Mesenteric fat pad (tissue), 1 donor: ENCODE measurements at regions not wholly inside any gene's neighbourhood (a gene's known extent, or its start where the extent isn't known, plus 50 kb on each side); places are given as distances from the start of the nearest gene placed in this dataset.

Experiments
- DNase-seq: peaks from one replicate; pipeline ENCODE4 v3.0.0-alpha.2; 2020; ENCODE audit warnings: low spot score
- donor health status: DM: yes; HTN: yes; CAD: no.

DNA sequence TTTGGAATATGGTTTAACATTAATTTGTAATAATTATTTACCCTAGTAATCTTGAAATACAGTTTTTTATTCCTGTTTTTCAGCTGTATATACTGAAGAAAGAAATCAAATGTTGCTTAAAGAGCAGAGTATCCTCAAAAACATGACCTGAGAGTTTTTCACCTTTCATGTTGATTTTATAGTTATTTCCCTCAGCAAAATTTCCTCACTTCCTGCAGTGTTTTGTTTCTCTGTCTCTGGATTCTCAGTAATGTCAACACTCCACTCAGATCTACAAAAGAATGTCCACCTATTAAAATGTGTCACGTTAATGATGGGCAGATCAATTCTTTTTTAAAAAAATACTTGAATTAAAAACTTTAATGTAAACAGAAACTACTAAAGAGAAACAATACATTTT lies 398.3 kb downstream of the ANXA1 start:
- DNase-seq, result no peak

DNA sequence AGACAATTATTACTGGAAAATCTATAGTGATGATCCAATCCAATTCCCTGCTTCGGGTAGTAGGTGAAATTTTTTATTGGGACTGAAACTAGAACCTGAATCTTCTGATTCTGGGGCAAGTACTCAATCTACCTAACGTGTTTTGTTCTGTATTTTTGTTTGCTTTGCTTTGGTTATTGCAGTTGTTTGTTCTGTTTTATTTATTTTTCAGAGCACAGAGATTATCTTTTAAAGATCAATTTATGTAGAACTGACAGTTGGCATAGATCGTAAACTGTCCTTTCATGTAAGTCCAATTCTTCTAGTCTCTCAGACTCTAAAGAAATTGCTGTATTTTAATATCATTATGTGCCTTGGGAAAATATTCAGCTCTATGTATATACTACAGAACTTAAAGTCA lies 401.6 kb downstream of the ANXA1 start:
- no peak for DNase-seq

DNA sequence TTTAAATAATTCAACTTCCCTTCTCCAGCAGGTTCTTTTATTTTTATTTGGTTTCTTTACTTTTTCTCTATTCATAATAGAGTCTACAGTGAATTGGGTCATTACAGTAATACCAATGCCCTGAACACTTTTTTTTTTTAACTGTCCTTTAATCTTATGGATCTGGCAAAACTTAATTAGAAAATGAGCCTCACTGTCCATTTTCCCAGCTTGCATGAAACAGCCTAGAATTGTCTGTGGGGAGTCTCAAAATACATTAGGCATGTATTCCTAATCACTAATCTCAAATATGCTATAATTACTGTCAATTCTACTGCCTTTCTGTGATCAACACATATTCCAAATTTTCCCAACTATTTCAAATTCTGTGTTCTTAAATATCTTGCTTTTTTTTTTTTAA lies 406.8 kb downstream of the ANXA1 start:
- DNase-seq, result no peak

- DNase-seq, result no peak
These were observed 413.4 kb downstream of the ANXA1 start for GRCh38 chr9:73565026-73565425.

- DNase-seq, result no peak
These were observed 414.3 kb downstream of the ANXA1 start for GRCh38 chr9:73565833-73566465.

DNA sequence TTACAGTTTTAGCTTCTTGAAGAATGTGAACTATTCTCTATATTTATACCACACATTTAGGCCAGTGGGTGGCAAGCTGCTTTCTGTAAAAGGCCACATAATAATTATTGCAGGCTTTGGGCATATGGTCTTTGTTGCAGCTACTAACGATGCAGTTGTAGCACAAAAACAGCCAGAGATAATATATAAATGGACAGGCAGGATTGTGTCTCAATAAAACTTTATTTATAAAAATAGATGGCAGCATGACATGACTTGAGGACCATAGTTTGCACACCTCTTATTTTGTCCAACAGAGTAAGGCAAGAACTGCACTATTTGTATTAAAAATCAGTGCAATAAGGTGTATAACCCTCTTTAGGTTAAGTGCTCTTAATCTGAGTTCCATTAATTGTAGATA lies 415.0 kb downstream of the ANXA1 start:
- no peak for DNase-seq

DNA sequence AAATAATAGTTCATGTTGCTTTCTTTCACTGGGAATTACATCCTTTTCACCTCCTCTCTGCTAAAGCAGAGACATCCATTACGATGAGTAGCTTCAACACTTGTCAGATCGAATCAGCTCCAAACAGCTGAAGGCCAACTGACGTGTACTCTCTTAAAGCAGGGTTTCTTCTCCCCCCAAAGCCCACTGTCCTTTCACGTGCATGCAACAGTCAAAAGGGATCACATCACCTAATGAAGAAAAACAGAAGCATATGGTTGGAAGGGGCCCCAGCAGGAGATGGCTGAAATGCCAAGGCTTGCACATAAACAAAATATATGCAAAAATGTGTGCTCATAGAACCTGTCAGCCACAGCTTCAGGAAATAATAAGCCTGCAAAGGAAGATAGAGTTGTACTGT lies 421.6 kb downstream of the ANXA1 start:
- no peak for DNase-seq

DNA sequence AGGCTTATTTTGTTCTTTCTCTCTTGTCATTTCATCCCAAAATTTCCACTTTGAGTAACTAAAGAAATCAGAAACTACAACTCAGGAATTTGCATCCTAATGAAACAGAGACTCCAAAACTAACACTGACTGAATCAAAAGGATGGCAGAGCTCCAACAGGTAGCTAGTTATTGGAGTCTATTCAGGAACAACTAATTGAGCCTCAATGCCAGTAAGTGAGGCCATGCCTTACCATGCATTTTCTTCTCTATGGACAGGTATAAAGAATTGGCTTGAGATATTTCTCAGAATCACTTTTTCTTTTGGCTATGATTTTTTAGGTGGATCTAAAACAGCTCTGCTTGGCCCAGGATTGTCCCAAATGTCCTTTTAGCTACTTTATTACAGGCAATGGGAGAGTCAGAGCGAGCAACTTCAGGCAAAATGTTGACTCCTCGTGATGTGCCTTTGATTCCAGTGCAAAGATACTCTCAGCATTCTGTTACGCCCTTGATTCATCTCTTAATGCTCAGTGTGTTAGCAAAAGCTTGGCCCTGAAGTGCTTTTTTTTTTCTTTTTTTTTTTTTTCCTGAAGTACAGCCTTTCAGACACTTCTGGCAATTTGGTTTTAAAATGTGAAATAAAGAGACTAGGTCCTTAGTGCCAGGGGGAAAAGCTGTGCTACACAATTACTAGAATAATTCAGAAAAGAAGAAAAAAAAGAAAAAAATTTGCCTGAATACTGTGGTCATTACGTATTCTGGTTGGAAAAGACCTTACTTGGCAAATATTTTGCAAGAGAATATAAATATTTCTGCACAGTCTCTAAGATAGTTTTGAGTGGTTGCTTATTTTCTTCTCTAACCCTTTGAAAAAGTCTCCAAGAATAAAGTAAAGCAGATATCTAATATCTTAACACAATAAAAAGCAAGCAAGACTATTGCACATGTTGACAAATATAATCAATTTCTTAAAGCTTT lies 423.7 kb downstream of the ANXA1 start:
- DNase-seq, result no peak

GRCh38 chr9:73577848-73578247 lies 426.2 kb downstream of the ANXA1 start:
- no peak for DNase-seq

- DNase-seq, result no peak
These were observed 428.2 kb downstream of the ANXA1 start for GRCh38 chr9:73579823-73580222.

- DNase-seq, result no peak
These were observed 431.9 kb downstream of the ANXA1 start for GRCh38 chr9:73583576-73583975.

DNA sequence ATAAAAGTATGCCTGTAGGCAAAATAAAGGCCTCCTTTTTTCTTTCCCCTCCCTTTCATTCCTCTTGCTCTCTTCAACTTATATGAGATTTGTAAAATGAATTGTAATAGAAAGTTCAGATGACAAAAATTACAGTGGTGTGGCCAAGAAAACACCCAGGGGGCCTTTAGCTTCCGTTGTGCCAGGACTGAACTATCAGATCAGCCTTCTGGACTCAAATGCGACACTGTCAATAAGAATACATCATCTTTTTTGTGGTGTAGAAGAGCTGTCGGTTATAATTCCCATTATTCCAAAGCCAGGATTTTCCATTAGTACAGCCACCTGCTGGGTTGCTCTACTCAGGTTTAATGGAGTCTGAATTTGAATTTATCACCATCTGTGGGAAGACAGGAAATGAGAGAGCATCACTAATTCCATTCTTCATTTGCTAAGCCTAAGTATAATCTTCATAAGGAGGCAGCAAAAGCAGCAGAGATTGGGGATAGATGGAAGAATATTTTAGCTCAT lies 443.4 kb downstream of the ANXA1 start:
- no peak for DNase-seq

DNA sequence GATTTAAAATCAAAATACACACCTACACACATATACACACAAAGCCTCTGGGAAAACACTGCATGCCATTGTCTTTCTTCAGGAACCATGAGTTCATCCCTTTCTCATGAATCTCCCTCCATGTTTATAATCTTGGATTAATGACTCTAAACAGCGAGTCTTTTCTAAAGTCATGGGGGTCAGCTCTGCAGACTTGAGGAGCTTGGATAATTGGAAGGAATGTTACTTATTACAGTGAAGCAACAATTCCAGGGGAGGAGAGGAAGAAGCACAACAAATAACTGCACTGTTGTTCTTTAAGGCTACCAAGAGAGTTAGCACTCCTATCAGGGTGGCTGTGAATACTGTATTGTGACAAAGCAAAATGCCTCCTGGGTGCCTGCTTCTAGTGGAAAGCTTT lies 444.7 kb downstream of the ANXA1 start:
- DNase-seq, result no peak

DNA sequence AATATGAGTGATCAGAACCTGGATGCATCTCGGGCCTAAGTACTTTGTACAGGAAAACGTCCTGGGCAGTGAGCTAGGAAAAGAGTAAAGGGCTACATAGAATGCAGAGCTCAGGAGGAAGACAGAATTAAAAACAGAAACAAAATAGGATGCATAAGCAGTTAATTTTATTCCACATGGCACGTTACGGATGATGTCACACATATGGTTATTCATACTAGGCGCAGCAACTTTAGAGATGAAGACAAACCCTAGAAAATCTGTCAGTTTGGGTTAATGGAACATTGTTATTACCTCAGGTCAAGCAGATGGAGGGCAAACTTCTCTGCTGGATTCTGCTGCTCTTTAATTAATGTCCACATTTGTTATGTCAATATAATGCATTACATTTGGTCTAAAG lies 445.4 kb downstream of the ANXA1 start:
- DNase-seq, result no peak

DNA sequence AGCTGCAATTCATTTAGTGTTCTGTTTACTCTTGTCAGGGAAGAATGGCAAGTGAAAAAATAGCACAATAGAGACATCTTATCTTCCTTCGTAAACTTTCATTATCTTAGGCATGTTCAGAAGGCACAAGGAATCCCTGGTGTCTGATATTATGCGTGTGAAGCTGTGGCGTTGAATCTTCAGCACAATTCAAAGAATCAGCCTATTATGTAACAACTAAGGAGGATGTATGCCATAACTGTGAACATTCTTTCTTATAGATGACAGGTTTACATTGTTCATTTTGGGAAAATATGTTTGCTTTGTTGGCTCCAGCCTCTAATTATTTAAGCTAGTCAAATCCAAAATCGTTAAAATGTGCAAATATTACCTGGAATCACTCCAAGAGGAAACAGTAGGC lies 446.1 kb downstream of the ANXA1 start:
- no peak for DNase-seq

- DNase-seq, result no peak
These were observed 457.7 kb downstream of the ANXA1 start for GRCh38 chr9:73609381-73609780.

GRCh38 chr9:73611032-73611431 lies 459.4 kb downstream of the ANXA1 start:
- DNase-seq, result no peak

DNA sequence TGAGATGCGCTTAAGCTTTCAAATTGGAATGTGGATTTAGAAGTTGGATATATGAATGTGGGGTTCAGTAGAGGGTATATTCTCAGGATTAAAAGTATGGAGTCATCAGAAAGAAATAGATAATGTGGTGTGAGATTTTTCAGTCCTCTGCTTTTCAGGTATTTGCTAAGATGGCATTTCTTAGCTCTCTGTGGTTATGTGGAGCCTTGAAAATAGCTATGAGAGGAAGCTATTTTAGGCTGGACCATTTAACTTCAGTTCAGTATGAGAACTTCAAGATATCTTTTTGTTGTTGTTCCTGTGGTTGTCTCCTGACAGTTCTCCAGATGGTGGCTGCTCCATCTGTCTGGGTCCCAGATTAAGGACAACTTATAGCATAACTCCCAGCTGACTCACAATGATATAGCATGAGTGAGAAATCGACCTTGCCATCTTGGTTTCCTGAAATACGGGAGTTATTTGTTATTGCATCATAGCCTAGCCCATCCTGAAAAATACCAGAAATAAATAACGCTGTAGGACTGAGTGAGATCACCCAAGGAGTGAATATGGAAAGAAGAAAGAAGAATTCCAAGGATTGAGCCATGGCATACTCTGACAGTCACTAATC lies 461.5 kb downstream of the ANXA1 start:
- DNase-seq, result no peak

- DNase-seq, result no peak
These were observed 463.9 kb downstream of the ANXA1 start for GRCh38 chr9:73615557-73615956.

DNA sequence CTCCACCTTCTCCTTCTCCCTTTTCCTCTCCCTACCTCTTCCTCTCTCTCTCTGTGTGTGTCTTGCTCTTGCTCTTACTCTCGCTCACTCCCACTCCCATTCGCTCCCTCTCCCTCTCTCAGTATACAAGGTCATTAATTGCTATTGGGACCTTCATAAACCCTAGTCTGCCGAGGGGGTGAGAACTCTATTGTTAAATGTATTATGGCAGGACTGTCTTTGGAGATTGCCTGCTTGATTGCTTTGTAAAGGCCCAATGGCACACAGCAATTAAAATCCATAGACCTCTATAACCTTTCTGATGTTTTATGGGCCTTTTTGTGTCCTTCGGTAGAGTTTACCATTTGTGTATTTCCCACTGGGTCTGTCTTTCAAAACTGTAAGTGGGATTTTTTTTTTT lies 465.9 kb downstream of the ANXA1 start:
- no peak for DNase-seq

GRCh38 chr9:73640971-73641370 lies 489.3 kb downstream of the ANXA1 start:
- no peak for DNase-seq

DNA sequence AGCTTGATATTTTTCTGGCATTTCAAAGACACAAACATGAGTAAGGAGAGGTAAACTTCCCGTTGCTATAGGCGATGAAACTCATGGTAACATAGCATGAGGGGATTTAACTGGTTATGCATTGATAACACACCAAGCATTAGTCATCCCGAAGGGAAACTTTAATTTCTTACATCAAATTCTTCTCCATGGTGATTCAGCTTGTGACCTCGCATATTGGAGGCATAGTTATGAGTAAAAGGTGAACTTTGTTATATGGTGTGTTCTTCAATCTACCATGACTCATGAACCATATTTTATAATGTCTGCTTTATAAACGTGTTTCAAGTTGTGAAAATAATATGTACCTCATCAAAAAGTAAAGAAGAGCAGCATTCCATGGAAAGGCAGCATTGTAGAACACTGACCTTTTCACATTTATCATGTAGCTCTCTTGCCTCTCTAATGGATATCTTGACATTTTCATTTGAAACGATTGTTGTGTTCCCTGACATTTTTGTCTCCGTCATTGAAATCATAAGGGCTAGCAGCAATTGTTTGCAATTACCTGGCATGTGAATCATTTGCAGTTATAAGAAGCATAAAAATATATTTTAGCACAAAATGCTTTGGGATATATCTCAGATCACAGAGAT lies 491.8 kb downstream of the ANXA1 start:
- no peak for DNase-seq
